HepG2 (cell line): ENCODE measurements at regions not wholly inside any gene's neighbourhood (a gene's known extent, or its start where the extent isn't known, plus 50 kb on each side); places are given as distances from the start of the nearest gene placed in this dataset.

Experiments
- ATAC-seq: fragments of 200-7000 bp; cut with Tn5 transposase; 3 replicates; pipeline ENCODE4 v1.9.1; 2020; ENCODE audit warnings: mild to moderate bottlenecking, moderate library complexity
- BruUV-seq: library from RNA; stranded (reverse); fragments of 400-500 nt; replicated peaks from 2 replicates; lab custom pipeline; 2021; lab: Mats Ljungman, UMichigan
- CTCF ChIA-PET: fragments of 300-600 bp; formaldehyde crosslinking; extraction: SDS; loops from one replicate; lab custom pipeline; 2021; ENCODE audit warnings: low total read pairs, inconsistent platforms, low intra/inter-chr PET ratio; lab: Yijun Ruan, JAX
- POLR2A ChIA-PET: fragments of 350-600 bp; sonication (Branson Sonifier 250); formaldehyde crosslinking; loops from one replicate; lab custom pipeline; 2020; ENCODE audit warnings: antibody characterized with exemption, inconsistent platforms; lab: Yijun Ruan, JAX
- DNase-seq: peaks from one replicate; pipeline ENCODE4 v3.0.0-alpha.2; 2015; ENCODE audit warnings: low spot score
- FAIRE-seq: peaks from 3 replicates; lab custom pipeline; 2011; peaks lifted over from hg19 to GRCh38; lab: Jason Lieb, UNC
- H2AFZ ChIP-seq: one replicate; pipeline ENCODE4 v1.6.1; 2011; ENCODE audit warnings: low read length, inconsistent platforms
- H3K27ac ChIP-seq: fragments of 300-600 bp; 3 replicates; pipeline ENCODE4 v1.8.0; 2011; ENCODE audit warnings: mixed run types, mild to moderate bottlenecking, mixed read lengths, low read length, inconsistent platforms; ENCODE audit not compliant: insufficient read depth; ENCODE audit errors: extremely low read length
- H3K27me3 ChIP-seq, 2 experiments: fragments of 200-600 bp in 1 of 2; 2 replicates in 1 of 2; 3 replicates in 1 of 2; pipeline versions ENCODE4 v1.6.0 to v1.8.0; 2011; ENCODE audit warnings: low read length in 2 of 2, mild to moderate bottlenecking in 2 of 2, moderate library complexity in 2 of 2, inconsistent platforms in 1 of 2; ENCODE audit not compliant: insufficient read depth in 2 of 2, control insufficient read depth in 1 of 2
- H3K36me3 ChIP-seq, 2 experiments: fragments of 200-600 bp in 1 of 2; replicated peaks in 1 of 2; 2 replicates in 1 of 2; 3 replicates in 1 of 2; pipeline versions ENCODE4 v1.5.1 to v1.8.0; 2011; ENCODE audit warnings: low read length in 2 of 2, inconsistent platforms in 1 of 2; ENCODE audit not compliant: insufficient read depth in 2 of 2, control insufficient read depth in 1 of 2
- H3K4me1 ChIP-seq: 2 replicates; pipeline ENCODE4 v1.5.1; 2012; ENCODE audit warnings: low read length, inconsistent platforms; ENCODE audit not compliant: insufficient read depth
- H3K4me2 ChIP-seq: 2 replicates; pipeline ENCODE4 v1.6.0; 2011; ENCODE audit warnings: low read depth, low read length, inconsistent platforms
- H3K4me3 ChIP-seq, 3 experiments: fragments of 200-600 bp in 1 of 3; sonication (generic), shearing (Covaris generic) in 1 of 3; replicated peaks in 1 of 3; 2 replicates each; pipeline ENCODE4 v1.5.1; 2011 to 2016; ENCODE audit warnings: low read length in 3 of 3, inconsistent platforms in 2 of 3, low read depth in 2 of 3, mild to moderate bottlenecking in 2 of 3, control low read depth in 1 of 3, mixed read lengths in 1 of 3; ENCODE audit not compliant: insufficient read depth in 1 of 3
- H3K79me2 ChIP-seq: one replicate; pipeline ENCODE4 v1.6.1; 2011; ENCODE audit warnings: low read length, inconsistent platforms; ENCODE audit not compliant: insufficient read depth
- H3K9ac ChIP-seq: 2 replicates; pipeline ENCODE4 v1.6.0; 2011; ENCODE audit warnings: mild to moderate bottlenecking, low read depth, low read length, inconsistent platforms; ENCODE audit not compliant: insufficient read depth
- H3K9me3 ChIP-seq: 2 replicates; pipeline ENCODE4 v1.5.1; 2012; ENCODE audit warnings: mild to moderate bottlenecking, low read length
- H4K20me1 ChIP-seq: 2 replicates; pipeline ENCODE4 v1.6.0; 2011; ENCODE audit warnings: inconsistent platforms, mild to moderate bottlenecking, low read length, moderate library complexity; ENCODE audit not compliant: insufficient read depth
- KAT2B ChIP-seq: fragments of 150-350 bp; IDR thresholded peaks from 2 replicates; pipeline ENCODE4 v1.6.1; 2014; ENCODE audit warnings: low read depth, low read length, borderline replicate concordance
- KAT8 ChIP-seq: IDR thresholded peaks from 2 replicates; pipeline ENCODE4 v1.6.1; 2016; ENCODE audit warnings: missing genetic modification reagents, missing compliant biosample characterization
- MYC ChIP-seq: sonication (generic); formaldehyde crosslinking; IDR thresholded peaks from 2 replicates; pipeline ENCODE4 v1.9.0; 2021; ENCODE audit warnings: missing genetic modification reagents, borderline replicate concordance
- PHF8 ChIP-seq: sonication (generic); formaldehyde crosslinking; IDR thresholded peaks from 2 replicates; pipeline ENCODE4 v1.5.0; 2020; ENCODE audit warnings: missing genetic modification reagents
- RFX1 ChIP-seq: fragments of 450-650 bp; IDR thresholded peaks from 2 replicates; pipeline ENCODE4 v1.6.1; 2017
- ZBTB43 ChIP-seq: sonication (generic); formaldehyde crosslinking; conservative IDR thresholded peaks from 2 replicates; pipeline ENCODE4 v1.4.0; 2020; ENCODE audit warnings: missing genetic modification reagents
- ZC3H4 ChIP-seq: sonication (generic); formaldehyde crosslinking; IDR thresholded peaks from 2 replicates; pipeline ENCODE4 v1.4.0; 2020; ENCODE audit warnings: missing genetic modification reagents, borderline replicate concordance
- ZFP36L1 ChIP-seq: sonication (generic); formaldehyde crosslinking; IDR thresholded peaks from 2 replicates; pipeline ENCODE4 v1.8.0; 2022; ENCODE audit warnings: mild to moderate bottlenecking, missing genetic modification reagents, moderate library complexity
- ZMYM2 ChIP-seq: sonication (generic); formaldehyde crosslinking; IDR thresholded peaks from 2 replicates; pipeline ENCODE4 v1.8.0; 2022; ENCODE audit warnings: mild to moderate bottlenecking, missing genetic modification reagents
- ZNF543 ChIP-seq: sonication (generic); formaldehyde crosslinking; IDR thresholded peaks from 2 replicates; pipeline ENCODE4 v1.4.0; 2020; ENCODE audit warnings: mild to moderate bottlenecking, missing genetic modification reagents
- ZNF646 ChIP-seq: sonication (generic); formaldehyde crosslinking; IDR thresholded peaks from 2 replicates; pipeline ENCODE4 v1.9.0; 2021; ENCODE audit warnings: mild to moderate bottlenecking, missing genetic modification reagents
- ZNF709 ChIP-seq: sonication (generic); formaldehyde crosslinking; IDR thresholded peaks from 2 replicates; pipeline ENCODE4 v1.5.0; 2020; ENCODE audit warnings: mild to moderate bottlenecking, missing genetic modification reagents
- ZNF878 ChIP-seq: sonication (generic); formaldehyde crosslinking; IDR thresholded peaks from 2 replicates; pipeline ENCODE4 v1.8.1; 2023; ENCODE audit warnings: mild to moderate bottlenecking, missing genetic modification reagents, moderate library complexity
- WGBS: methylation state at CpG from one replicate; pipeline ENCODE4 v1.1.6; 2017; ENCODE audit warnings: low lambda C conversion rate; 5-methylcytosine and 5-hydroxymethylcytosine counted together
- in situ Hi-C: cut with HindIII; loops from 2 replicates; pipeline ENCODE4 v1.10.0; 2017; ENCODE audit warnings: low pct_unique_long_range_greater_than_20kb; ENCODE audit not compliant: extremely low pct_ligation_motif_present
- intact Hi-C: fragments of 100-400 bp; cut with micrococcal nuclease; formaldehyde crosslinking; loops from one replicate; pipeline ENCODE4 v1.10.0; 2022; ENCODE audit not compliant: unreplicated experiment
- TF ChIP-seq, protein P1 (sequence below): sonication (generic); formaldehyde crosslinking; IDR thresholded peaks from 2 replicates; pipeline ENCODE4 v1.5.0; 2020; ENCODE audit warnings: missing genetic modification reagents
- TF ChIP-seq, protein P2 (sequence below): sonication (generic); formaldehyde crosslinking; IDR thresholded peaks from 2 replicates; pipeline ENCODE4 v1.9.0; 2021; ENCODE audit warnings: missing genetic modification reagents, mild to moderate bottlenecking, borderline replicate concordance

- H3K9me3 ChIP-seq: no peaks in the 10 kb centered on the region
- H3K79me2 ChIP-seq: no peaks in the 10 kb centered on the region
- CTCF ChIA-PET: no interaction called here
- no peaks in the 10 kb centered on the region for H3K4me1 ChIP-seq
- in situ Hi-C loops: no loop called here
- no peak for DNase-seq
- no peak overlapping the region for H3K9ac ChIP-seq
- intact Hi-C loops: no loop called here
- no peak for ATAC-seq
- no peak for FAIRE-seq
- no peaks in the 10 kb centered on the region for H3K36me3 ChIP-seq
- BruUV-seq: no TSS peak
- H3K4me3 ChIP-seq: no peak overlapping the region
- POLR2A ChIA-PET: no interaction called here
- H3K27me3 ChIP-seq: no peaks in the 10 kb centered on the region
- no peaks in the 10 kb centered on the region for H4K20me1 ChIP-seq
- WGBS: 54% methylated on average over 1 of the region's 1 CpG
- H3K4me2 ChIP-seq: no peak overlapping the region
- H2AFZ ChIP-seq: no peak overlapping the region
- no peak overlapping the region for H3K27ac ChIP-seq
- TF ChIP-seq KAT2B (no peak), ZC3H4 (no peak), MYC (CRISPR knock-in tag) (no peak), ZBTB43 (CRISPR knock-in tag) (no peak), ZNF709 (CRISPR knock-in tag) (no peak), PHF8 (no peak), ZNF646 (CRISPR knock-in tag) (no peak), ZMYM2 (no peak), ZNF543 (CRISPR knock-in tag) (no peak), KAT8 (no peak), ZNF878 (CRISPR knock-in tag) (no peak), ZFP36L1 (CRISPR knock-in tag) (no peak), RFX1 (no peak)
- TF ChIP-seq, protein P1, sequence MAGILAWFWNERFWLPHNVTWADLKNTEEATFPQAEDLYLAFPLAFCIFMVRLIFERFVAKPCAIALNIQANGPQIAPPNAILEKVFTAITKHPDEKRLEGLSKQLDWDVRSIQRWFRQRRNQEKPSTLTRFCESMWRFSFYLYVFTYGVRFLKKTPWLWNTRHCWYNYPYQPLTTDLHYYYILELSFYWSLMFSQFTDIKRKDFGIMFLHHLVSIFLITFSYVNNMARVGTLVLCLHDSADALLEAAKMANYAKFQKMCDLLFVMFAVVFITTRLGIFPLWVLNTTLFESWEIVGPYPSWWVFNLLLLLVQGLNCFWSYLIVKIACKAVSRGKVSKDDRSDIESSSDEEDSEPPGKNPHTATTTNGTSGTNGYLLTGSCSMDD (CRISPR knock-in tag): no peak
- TF ChIP-seq, protein P2, sequence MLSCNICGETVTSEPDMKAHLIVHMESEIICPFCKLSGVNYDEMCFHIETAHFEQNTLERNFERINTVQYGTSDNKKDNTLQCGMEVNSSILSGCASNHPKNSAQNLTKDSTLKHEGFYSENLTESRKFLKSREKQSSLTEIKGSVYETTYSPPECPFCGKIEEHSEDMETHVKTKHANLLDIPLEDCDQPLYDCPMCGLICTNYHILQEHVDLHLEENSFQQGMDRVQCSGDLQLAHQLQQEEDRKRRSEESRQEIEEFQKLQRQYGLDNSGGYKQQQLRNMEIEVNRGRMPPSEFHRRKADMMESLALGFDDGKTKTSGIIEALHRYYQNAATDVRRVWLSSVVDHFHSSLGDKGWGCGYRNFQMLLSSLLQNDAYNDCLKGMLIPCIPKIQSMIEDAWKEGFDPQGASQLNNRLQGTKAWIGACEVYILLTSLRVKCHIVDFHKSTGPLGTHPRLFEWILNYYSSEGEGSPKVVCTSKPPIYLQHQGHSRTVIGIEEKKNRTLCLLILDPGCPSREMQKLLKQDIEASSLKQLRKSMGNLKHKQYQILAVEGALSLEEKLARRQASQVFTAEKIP (CRISPR knock-in tag): no peak
Observed at GRCh38 chr10:52682766-52683165, 89.8 kb downstream of the MBL2 start.
